GM13977 (cell line): ENCODE measurements at regions not wholly inside any gene's neighbourhood (a gene's known extent, or its start where the extent isn't known, plus 50 kb on each side); places are given as distances from the start of the nearest gene placed in this dataset.

ENCODE experiments used
- DNase-seq: peaks from one replicate; pipeline ENCODE4 v3.0.0; 2012; ENCODE audit warnings: low spot score
- CTCF ChIP-seq: IDR thresholded peaks from 2 replicates; pipeline ENCODE4 v1.5.1; 2012; ENCODE audit warnings: mild to moderate bottlenecking, control low read depth; ENCODE audit not compliant: insufficient read depth; ENCODE audit errors: extremely low read depth, missing control alignments
- in situ Hi-C: fragments of 300-500 bp; cut with MboI; formaldehyde crosslinking; loops from one replicate; pipeline ENCODE4 v1.12.0; 2022; ENCODE audit warnings: low sequenced_read_pairs, low pct_unique_long_range_greater_than_20kb, mixed read lengths, inconsistent platforms; ENCODE audit not compliant: unreplicated experiment

- no peak for TF ChIP-seq CTCF
- no peak for DNase-seq
- in situ Hi-C loops: no loop called here
These were observed 239.6 kb upstream of the B3GALT2 start for GRCh38 chr1:193426061-193426460.

GRCh38 chr1:193421487-193421886 is 235.1 kb upstream of the B3GALT2 start:
- no peak for DNase-seq

GRCh38 chr1:193419295-193419694 is 232.9 kb upstream of the B3GALT2 start:
- no peak for DNase-seq
- in situ Hi-C loops: loop anchor here (25.0 kb wide), 1 partner anchor 868 kb away; no protein-coding TSS in a partner anchor
- TF ChIP-seq CTCF: no peak

More at GRCh38 chr1:193421487-193421886, 235.1 kb upstream of the B3GALT2 start:
- in situ Hi-C loops: loop anchor here (25.0 kb wide), 1 partner anchor 866 kb away; no protein-coding TSS in a partner anchor
- no peak for TF ChIP-seq CTCF

- in situ Hi-C loops: loop anchor here (25.0 kb wide), 1 partner anchor 869 kb away; no protein-coding TSS in a partner anchor
- no peak for TF ChIP-seq CTCF
- DNase-seq: no peak
These were observed 232.3 kb upstream of the B3GALT2 start for GRCh38 chr1:193418745-193419058.

GRCh38 chr1:193417945-193418744 is 231.7 kb upstream of the B3GALT2 start:
- DNase-seq: no peak
- TF ChIP-seq CTCF: no peak

GRCh38 chr1:193417403-193417802 is 231.0 kb upstream of the B3GALT2 start:
- no peak for TF ChIP-seq CTCF
- DNase-seq: no peak
- in situ Hi-C loops: loop anchor here (25.0 kb wide), 1 partner anchor 870 kb away; no protein-coding TSS in a partner anchor

More at GRCh38 chr1:193417945-193418744, 231.7 kb upstream of the B3GALT2 start:
- in situ Hi-C loops: loop anchor here (25.0 kb wide), 1 partner anchor 869 kb away; no protein-coding TSS in a partner anchor
